Right lobe of liver (tissue), 6 donors: ENCODE measurements at regions not wholly inside any gene's neighbourhood (a gene's known extent, or its start where the extent isn't known, plus 50 kb on each side); places are given as distances from the start of the nearest gene placed in this dataset.

Source experiments
- ATAC-seq, 4 donors: fragments of 200-7000 bp; cut with Tn5 transposase; one replicate each; pipeline ENCODE4 v1.9.1; 2020; ENCODE audit warnings: mild to moderate bottlenecking in 4 of 4, moderate library complexity in 4 of 4
- DNase-seq, 3 donors: peaks; one replicate each; pipeline ENCODE4 v3.0.0-alpha.2; 2020
- H3K27ac ChIP-seq, 3 donors: fragments of 200-600 bp; one replicate each; pipeline ENCODE4 v1.8.0; 2022
- H3K27me3 ChIP-seq, 2 donors: fragments of 200-600 bp; one replicate each; pipeline ENCODE4 v1.8.0; 2022
- H3K36me3 ChIP-seq, 4 donors: fragments of 200-600 bp; sonication (generic) in 1 of 4; one replicate each; pipeline versions ENCODE4 v1.5.1 to v1.8.0; 2017 to 2022; ENCODE audit warnings: control low read depth in 1 of 4
- H3K4me1 ChIP-seq, 4 donors: fragments of 200-600 bp; sonication (generic) in 1 of 4; one replicate each; pipeline versions ENCODE4 v1.5.1 to v1.8.0; 2017 to 2022; ENCODE audit warnings: control low read depth in 1 of 4
- H3K4me3 ChIP-seq, 3 donors: fragments of 200-600 bp; one replicate each; pipeline ENCODE4 v1.8.0; 2022
- H3K9me3 ChIP-seq, 4 donors: fragments of 200-600 bp; sonication (generic) in 1 of 4; one replicate each; pipeline versions ENCODE4 v1.5.1 to v1.8.0; 2017 to 2022; ENCODE audit warnings: control low read depth in 1 of 4
- CTCF ChIP-seq, 4 donors: fragments of 200-600 bp in 3 of 4; fragments of 450-650 bp in 1 of 4; IDR thresholded peaks; one replicate each; pipeline versions ENCODE4 v1.5.1 to v1.8.0; 2016 to 2022; ENCODE audit warnings: antibody characterized with exemption in 4 of 4, mild to moderate bottlenecking in 2 of 4
- POLR2A ChIP-seq: fragments of 450-650 bp; IDR thresholded peaks from one replicate; pipeline ENCODE4 v1.6.1; 2017; ENCODE audit warnings: antibody characterized with exemption, mild to moderate bottlenecking
- WGBS: methylation state at CpG from one replicate; pipeline ENCODE4 v1.1.6; 2018; ENCODE audit warnings: low coverage, low lambda C conversion rate; ENCODE audit not compliant: insufficient coverage; ENCODE audit errors: missing lambda C conversion rate; 5-methylcytosine and 5-hydroxymethylcytosine counted together
- intact Hi-C, 2 donors: fragments of 100-400 bp; cut with DNase I; formaldehyde crosslinking; loops; one replicate each; pipeline versions ENCODE4 v1.11.2 to v1.14.1; 2022
- donor health status: DM: no; HTN: yes; CAD: no.
- donor health status: DM: no; HTN: no; CAD: no.
- donor health status: DM: no; HTN: no; CAD: no.
- donor health status: DM: no; HTN: yes; CAD: no.
- donor health status: DM: no; HTN: yes; CAD: no.

GRCh38 chr11:45456686-45457085, 170.5 kb upstream of the SYT13 start:
- Histone ChIP-seq H3K9me3 (no peaks in the 10 kb centered on the region), H3K4me1 (no peaks in the 10 kb centered on the region), H3K27me3 (no peaks in the 10 kb centered on the region), H3K27ac (no peak overlapping the region), H3K36me3 (no peaks in the 10 kb centered on the region), H3K4me3 (no peak overlapping the region)
- 61% methylated on average over 6 of the region's 6 CpGs for WGBS
- DNase-seq (no peak), ATAC-seq (no peak)
- intact Hi-C loops, result no loop called here
- TF ChIP-seq CTCF (IDR thresholded peaks at IDR 0.05) (no peak), POLR2A (no peak)

GRCh38 chr11:45455536-45455935, 169.4 kb upstream of the SYT13 start:
- ATAC-seq (no peak), DNase-seq (no peak)
- H3K27ac ChIP-seq, result no peak overlapping the region
- WGBS, result 61% methylated on average over 6 of the region's 6 CpGs
- H3K36me3 ChIP-seq, result no peaks in the 10 kb centered on the region
- no peak for TF ChIP-seq CTCF (IDR thresholded peaks at IDR 0.05)
- no peak for TF ChIP-seq POLR2A
- no peak overlapping the region for H3K4me3 ChIP-seq
- intact Hi-C loops, result no loop called here
- no peaks in the 10 kb centered on the region for H3K27me3 ChIP-seq
- no peaks in the 10 kb centered on the region for H3K9me3 ChIP-seq
- H3K4me1 ChIP-seq, result no peaks in the 10 kb centered on the region

- TF ChIP-seq POLR2A (no peak), CTCF (IDR thresholded peaks at IDR 0.05) (no peak)
- intact Hi-C loops, result no loop called here
- 83% methylated on average over 1 of the region's 1 CpG for WGBS
- Histone ChIP-seq H3K36me3 (no peaks in the 10 kb centered on the region), H3K4me1 (peaks cover 0 to 3% (median 0%) of the 10 kb centered on the region in 4 donors), H3K9me3 (no peaks in the 10 kb centered on the region), H3K27me3 (no peaks in the 10 kb centered on the region), H3K27ac (no peak overlapping the region), H3K4me3 (no peak overlapping the region)
- ATAC-seq (no peak), DNase-seq (no peak)
Observed at GRCh38 chr11:45454917-45455401, 168.8 kb upstream of the SYT13 start.

GRCh38 chr11:45453721-45454120, 167.6 kb upstream of the SYT13 start:
- DNase-seq (no peak), ATAC-seq (no peak)
- intact Hi-C loops, result no loop called here
- H3K9me3 ChIP-seq, result no peaks in the 10 kb centered on the region
- TF ChIP-seq POLR2A (no peak), CTCF (IDR thresholded peaks at IDR 0.05) (no peak)
- no peak overlapping the region for H3K4me3 ChIP-seq
- no peak overlapping the region for H3K27ac ChIP-seq
- H3K36me3 ChIP-seq, result no peaks in the 10 kb centered on the region
- H3K4me1 ChIP-seq, result peaks cover 0 to 7% (median 0%) of the 10 kb centered on the region in 4 donors
- H3K27me3 ChIP-seq, result no peaks in the 10 kb centered on the region
- WGBS, result 0% methylated on average over 1 of the region's 4 CpGs
